ENCODE measurements at regions not wholly inside any gene's neighbourhood (a gene's known extent, or its start where the extent isn't known, plus 50 kb on each side); places are given as distances from the start of the nearest gene placed in this dataset.

DNA sequence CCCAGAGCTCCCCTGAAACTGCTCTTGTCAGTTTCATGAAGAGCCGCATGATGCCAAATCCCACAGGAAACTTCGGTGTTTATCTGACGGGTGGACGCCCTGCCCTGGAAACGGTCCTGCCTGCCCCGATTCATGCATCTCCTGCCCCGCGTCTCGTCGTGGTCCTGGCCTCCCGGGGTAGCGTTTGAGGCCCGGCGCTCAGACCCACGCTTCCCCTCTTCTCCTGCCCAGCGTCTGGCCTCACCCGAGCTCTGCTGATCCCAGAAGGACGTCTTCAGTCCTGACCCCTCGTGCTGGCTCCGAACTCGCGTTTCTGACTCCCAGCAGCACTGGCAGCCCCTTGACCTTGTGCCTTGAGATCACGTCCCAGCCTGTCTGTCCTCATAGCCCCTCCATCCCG, 180.5 kb downstream of the TMEM18 start:
- H3K36me3 ChIP-seq (ENCODE audit: control insufficient read depth in 2 of 2, insufficient read depth in 2 of 2, low read length in 1 of 2), result no peaks in the 10 kb centered on the region
- H3K4me1 ChIP-seq (ENCODE audit: control insufficient read depth, insufficient read depth, low read length), result no peaks in the 10 kb centered on the region
- no peak for ATAC-seq
- POLR2A ChIA-PET, result interaction anchor here (0.6 kb wide), 1 partner anchor 1005 kb away, joined by 3 read pairs; no protein-coding TSS in a partner anchor
- H2AFZ ChIP-seq (ENCODE audit: control insufficient read depth, low read depth, low read length), result no peak overlapping the region
- H3K4me2 ChIP-seq (ENCODE audit: control insufficient read depth, insufficient read depth), result no peak overlapping the region
- no peaks in the 10 kb centered on the region for H3K79me2 ChIP-seq (ENCODE audit: control insufficient read depth, insufficient read depth, low read length)
- H3K9ac ChIP-seq (ENCODE audit: control insufficient read depth, insufficient read depth, low read length), result no peak overlapping the region
- WGBS (ENCODE audit: insufficient coverage, insufficient replicate concordance, low lambda C conversion rate, missing lambda C conversion rate), result 64% methylated on average over 17 of the region's 24 CpGs
- no peak for FAIRE-seq
- no peaks in the 10 kb centered on the region for H3K27me3 ChIP-seq (replicated peaks in 1 of 2; ENCODE audit: control insufficient read depth in 2 of 2, insufficient read depth in 2 of 2, low read length in 1 of 2)
- TF ChIP-seq RAD21 (IDR thresholded peaks at IDR 0.05; ENCODE audit: insufficient read depth, low read depth, low read length) (no peak), EP300 (IDR thresholded peaks at IDR 0.05; ENCODE audit: borderline replicate concordance in 1 of 2, control insufficient read depth in 1 of 2, low read depth in 2 of 2, low read length in 2 of 2) (no peak)
- H3K27ac ChIP-seq (ENCODE audit: control insufficient read depth, insufficient read depth), result no peak overlapping the region
- in situ Hi-C loops (cut with MboI) (no loop called here), intact Hi-C loops (cut with micrococcal nuclease; ENCODE audit: unreplicated experiment) (no loop called here)
- RAD21 ChIA-PET (ENCODE audit: unreplicated experiment), result no interaction called here
- SMC1A ChIA-PET (ENCODE audit: uncharacterized antibody, unreplicated experiment), result no interaction called here
- CTCF ChIA-PET, result no interaction called here
- no peak overlapping the region for H3K4me3 ChIP-seq
- no TSS peak for BruUV-seq (replicated peaks)
- no peaks in the 10 kb centered on the region for H3K9me3 ChIP-seq (replicated peaks; ENCODE audit: control insufficient read depth, insufficient read depth, low read length)
- no peaks in the 10 kb centered on the region for H4K20me1 ChIP-seq (ENCODE audit: control insufficient read depth, insufficient read depth)
- DNase-seq (ENCODE audit: low read depth, low spot score), result no peak

DNA sequence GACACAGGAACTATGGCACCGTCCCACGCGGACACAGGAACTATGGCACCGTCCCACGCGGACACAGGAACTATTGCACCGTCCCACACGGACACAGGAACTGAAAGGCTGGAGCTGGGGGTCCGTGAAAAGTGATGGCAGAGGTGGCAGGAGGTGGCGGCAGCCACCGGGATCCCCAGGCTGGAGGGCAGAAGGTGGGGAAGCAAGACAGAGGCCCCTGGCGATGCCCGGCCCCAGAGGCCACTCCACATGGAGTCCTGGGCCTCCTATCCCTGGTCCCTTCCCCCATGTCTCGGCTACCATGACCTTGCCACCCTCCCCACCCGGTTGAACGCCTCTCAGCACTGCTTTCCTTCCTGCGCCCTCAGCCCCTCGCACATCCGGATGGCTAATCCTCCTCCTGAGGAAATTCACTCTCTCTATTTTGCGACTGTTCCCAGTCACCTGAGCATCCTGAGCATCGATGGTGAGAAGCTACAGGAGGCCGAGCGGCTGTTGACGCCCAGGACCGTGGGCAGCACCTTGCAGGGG, 181.4 kb downstream of the TMEM18 start:
- no peak overlapping the region for H3K9ac ChIP-seq (ENCODE audit: control insufficient read depth, insufficient read depth, low read length)
- no peak for FAIRE-seq
- H3K4me3 ChIP-seq, result no peak overlapping the region
- ChIA-PET SMC1A (ENCODE audit: uncharacterized antibody, unreplicated experiment) (no interaction called here), CTCF (no interaction called here), RAD21 (ENCODE audit: unreplicated experiment) (no interaction called here), POLR2A (no interaction called here)
- no peaks in the 10 kb centered on the region for H3K27me3 ChIP-seq (replicated peaks in 1 of 2; ENCODE audit: control insufficient read depth in 2 of 2, insufficient read depth in 2 of 2, low read length in 1 of 2)
- DNase-seq (ENCODE audit: low read depth, low spot score), result no peak
- BruUV-seq (replicated peaks), result no TSS peak
- no peaks in the 10 kb centered on the region for H4K20me1 ChIP-seq (ENCODE audit: control insufficient read depth, insufficient read depth)
- H3K79me2 ChIP-seq (ENCODE audit: control insufficient read depth, insufficient read depth, low read length), result no peaks in the 10 kb centered on the region
- H3K27ac ChIP-seq (ENCODE audit: control insufficient read depth, insufficient read depth), result no peak overlapping the region
- WGBS (ENCODE audit: insufficient coverage, insufficient replicate concordance, low lambda C conversion rate, missing lambda C conversion rate), result 43% methylated on average over 18 of the region's 25 CpGs
- no peak for TF ChIP-seq ZNF24 (IDR thresholded peaks at IDR 0.05)
- no peak for TF ChIP-seq NR2F1 (conservative IDR thresholded peaks at IDR 0.05)
- no peak for TF ChIP-seq TBL1XR1 (IDR thresholded peaks at IDR 0.05; ENCODE audit: low read depth, low read length)
- no peak for TF ChIP-seq NFIC (IDR thresholded peaks at IDR 0.05; ENCODE audit: low read depth, low read length)
- TF ChIP-seq NRF1 (conservative IDR thresholded peaks at IDR 0.05; ENCODE audit: low read depth, low read length), result no peak
- TF ChIP-seq, protein P1, sequence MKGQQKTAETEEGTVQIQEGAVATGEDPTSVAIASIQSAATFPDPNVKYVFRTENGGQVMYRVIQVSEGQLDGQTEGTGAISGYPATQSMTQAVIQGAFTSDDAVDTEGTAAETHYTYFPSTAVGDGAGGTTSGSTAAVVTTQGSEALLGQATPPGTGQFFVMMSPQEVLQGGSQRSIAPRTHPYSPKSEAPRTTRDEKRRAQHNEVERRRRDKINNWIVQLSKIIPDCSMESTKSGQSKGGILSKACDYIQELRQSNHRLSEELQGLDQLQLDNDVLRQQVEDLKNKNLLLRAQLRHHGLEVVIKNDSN (IDR thresholded peaks at IDR 0.05; ENCODE audit: borderline replicate concordance, extremely low read length, insufficient read depth, low read depth, low read length), result no peak
- TF ChIP-seq POLR2AphosphoS5 (IDR thresholded peaks at IDR 0.05; ENCODE audit: low read length), result no peak
- no peak for TF ChIP-seq CBX5 (IDR thresholded peaks at IDR 0.05; ENCODE audit: low read depth)
- TF ChIP-seq SUPT20H (IDR thresholded peaks at IDR 0.05; ENCODE audit: borderline replicate concordance, control insufficient read depth, low read depth, low read length), result no peak
- TF ChIP-seq YY1 (IDR thresholded peaks at IDR 0.05; ENCODE audit: low read depth, low read length), result no peak
- no peak for TF ChIP-seq ATF7 (IDR thresholded peaks at IDR 0.05; ENCODE audit: low read depth)
- TF ChIP-seq, protein P2, sequence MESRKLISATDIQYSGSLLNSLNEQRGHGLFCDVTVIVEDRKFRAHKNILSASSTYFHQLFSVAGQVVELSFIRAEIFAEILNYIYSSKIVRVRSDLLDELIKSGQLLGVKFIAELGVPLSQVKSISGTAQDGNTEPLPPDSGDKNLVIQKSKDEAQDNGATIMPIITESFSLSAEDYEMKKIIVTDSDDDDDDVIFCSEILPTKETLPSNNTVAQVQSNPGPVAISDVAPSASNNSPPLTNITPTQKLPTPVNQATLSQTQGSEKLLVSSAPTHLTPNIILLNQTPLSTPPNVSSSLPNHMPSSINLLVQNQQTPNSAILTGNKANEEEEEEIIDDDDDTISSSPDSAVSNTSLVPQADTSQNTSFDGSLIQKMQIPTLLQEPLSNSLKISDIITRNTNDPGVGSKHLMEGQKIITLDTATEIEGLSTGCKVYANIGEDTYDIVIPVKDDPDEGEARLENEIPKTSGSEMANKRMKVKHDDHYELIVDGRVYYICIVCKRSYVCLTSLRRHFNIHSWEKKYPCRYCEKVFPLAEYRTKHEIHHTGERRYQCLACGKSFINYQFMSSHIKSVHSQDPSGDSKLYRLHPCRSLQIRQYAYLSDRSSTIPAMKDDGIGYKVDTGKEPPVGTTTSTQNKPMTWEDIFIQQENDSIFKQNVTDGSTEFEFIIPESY (IDR thresholded peaks at IDR 0.05), result no peak
- TF ChIP-seq PAX8 (IDR thresholded peaks at IDR 0.05), result no peak
- H3K9me3 ChIP-seq (replicated peaks; ENCODE audit: control insufficient read depth, insufficient read depth, low read length), result no peaks in the 10 kb centered on the region
- no peak overlapping the region for H2AFZ ChIP-seq (ENCODE audit: control insufficient read depth, low read depth, low read length)
- no peak overlapping the region for H3K4me2 ChIP-seq (ENCODE audit: control insufficient read depth, insufficient read depth)
- no peaks in the 10 kb centered on the region for H3K36me3 ChIP-seq (ENCODE audit: control insufficient read depth in 2 of 2, insufficient read depth in 2 of 2, low read length in 1 of 2)
- in situ Hi-C loops (cut with MboI) (no loop called here), intact Hi-C loops (cut with micrococcal nuclease; ENCODE audit: unreplicated experiment) (no loop called here)
- no peaks in the 10 kb centered on the region for H3K4me1 ChIP-seq (ENCODE audit: control insufficient read depth, insufficient read depth, low read length)
- ATAC-seq, result no peak

Data from GM12878 (cell line).